AG09309 (cell line): ENCODE measurements at regions not wholly inside any gene's neighbourhood (a gene's known extent, or its start where the extent isn't known, plus 50 kb on each side); places are given as distances from the start of the nearest gene placed in this dataset.

Source experiments
- DNase-seq: peaks from one replicate; pipeline ENCODE4 v3.0.0-alpha.2; 2010; ENCODE audit warnings: low read depth
- H3K4me3 ChIP-seq: 2 replicates; pipeline ENCODE4 v1.5.1; 2011; ENCODE audit warnings: mild to moderate bottlenecking, low read depth, low read length, moderate library complexity; ENCODE audit not compliant: control insufficient read depth
- CTCF ChIP-seq: IDR thresholded peaks from 2 replicates; pipeline ENCODE4 v1.5.1; 2011; ENCODE audit warnings: mild to moderate bottlenecking, low read depth, low read length, inconsistent platforms; ENCODE audit not compliant: insufficient read depth, control insufficient read depth; ENCODE audit errors: missing control alignments

DNA sequence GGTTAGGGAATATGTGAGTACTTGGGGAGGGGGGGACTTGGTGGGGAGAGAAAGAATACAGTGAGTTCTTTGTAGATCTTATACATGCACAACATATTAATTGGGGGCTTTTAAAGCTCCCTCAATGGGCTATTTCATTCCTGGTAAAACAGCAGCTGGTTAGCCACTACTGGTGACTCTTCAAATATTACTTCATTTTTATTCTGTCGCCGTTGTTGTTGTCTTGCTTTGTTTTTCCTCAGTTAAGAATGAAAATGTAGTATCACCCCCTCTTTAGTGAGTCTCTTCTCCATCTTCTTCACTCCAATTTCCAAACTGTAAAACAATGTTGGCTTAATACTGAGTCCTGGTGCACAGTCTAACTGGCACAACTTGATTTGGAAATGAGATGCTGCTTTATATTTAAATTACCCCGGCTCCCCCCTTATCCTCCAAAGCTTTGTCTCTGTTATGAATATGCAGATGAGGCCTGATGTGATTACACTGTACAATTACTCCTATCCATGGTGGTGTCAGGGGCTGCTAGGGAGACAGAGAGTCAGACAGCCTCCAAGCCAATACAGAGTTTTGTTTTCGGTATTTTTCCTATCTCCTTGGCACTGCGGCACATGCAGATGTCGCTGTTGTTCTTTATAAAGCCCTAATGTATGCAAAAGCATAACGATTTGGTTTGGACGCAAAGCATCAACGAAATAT is 256.9 kb upstream of the PMFBP1 start:
- DNase-seq = no peak
- no peak for TF ChIP-seq CTCF
- H3K4me3 ChIP-seq = no peak overlapping the region

- no peak for TF ChIP-seq CTCF
- DNase-seq = no peak
- H3K4me3 ChIP-seq = no peak overlapping the region
Observed at GRCh38 chr16:72427783-72428331, 255.9 kb upstream of the PMFBP1 start.

DNA sequence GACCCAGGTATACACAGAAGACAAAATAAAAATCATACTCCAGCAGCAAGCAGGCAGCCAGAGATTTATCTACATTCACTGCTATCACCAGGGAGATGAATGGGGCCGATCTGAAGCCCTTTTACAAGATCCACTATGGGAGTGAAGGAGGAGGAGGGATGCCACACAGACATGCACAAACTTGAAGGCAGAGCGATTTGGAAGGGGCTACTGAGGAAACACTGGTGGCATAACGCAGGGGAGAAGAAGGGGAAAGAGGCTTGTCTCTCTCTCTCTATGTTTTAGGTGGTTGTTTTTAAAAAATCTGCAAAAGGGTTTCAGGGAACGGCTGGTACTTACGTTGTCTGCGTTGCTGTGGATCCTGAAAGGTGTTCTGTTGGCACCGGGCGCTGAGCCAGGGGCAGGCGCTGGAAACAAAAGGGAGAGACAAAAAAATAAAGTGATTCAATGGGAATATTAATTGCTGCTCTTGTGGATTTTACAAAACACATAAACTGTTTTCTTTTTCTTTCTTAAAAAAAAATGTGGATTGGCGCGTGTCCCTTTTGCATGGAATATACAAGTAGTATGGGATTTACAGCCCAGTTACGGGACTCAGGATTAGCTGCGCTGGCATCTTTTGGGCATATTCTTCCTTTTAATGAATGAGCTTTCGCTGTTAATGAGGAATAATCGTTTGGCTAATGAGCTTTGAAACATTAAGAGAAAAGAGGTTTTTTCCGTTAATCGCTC is 255.3 kb upstream of the PMFBP1 start:
- no peak for TF ChIP-seq CTCF
- DNase-seq = no peak
- H3K4me3 ChIP-seq = no peak overlapping the region

DNA sequence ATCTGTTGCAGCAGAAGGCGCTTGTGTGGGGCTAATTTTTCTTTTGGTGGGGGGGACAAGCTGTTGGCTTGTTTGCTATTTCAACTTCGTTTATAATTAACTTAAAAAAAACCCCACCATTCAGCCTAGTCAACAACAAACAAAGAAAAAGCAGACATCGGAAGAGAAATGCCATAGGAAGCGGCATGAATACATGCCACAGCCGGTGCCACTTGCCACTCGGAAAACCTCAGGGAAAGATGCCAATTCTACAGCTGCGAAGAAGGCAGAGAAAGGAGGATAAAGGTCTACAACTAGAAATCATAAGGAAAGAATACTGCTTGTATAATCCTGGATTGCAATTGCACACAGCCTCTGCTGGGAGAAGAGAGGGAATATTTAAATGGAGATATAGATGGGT is 254.4 kb upstream of the PMFBP1 start:
- H3K4me3 ChIP-seq = no peak overlapping the region
- no peak for TF ChIP-seq CTCF
- no peak for DNase-seq

- TF ChIP-seq CTCF = no peak
- DNase-seq = no peak
- no peak overlapping the region for H3K4me3 ChIP-seq
Observed at GRCh38 chr16:72425571-72426341, 253.8 kb upstream of the PMFBP1 start.

- DNase-seq = no peak
- no peak overlapping the region for H3K4me3 ChIP-seq
- no peak for TF ChIP-seq CTCF
Observed at GRCh38 chr16:72424757-72425156, 252.8 kb upstream of the PMFBP1 start.
